HG03439 (cell line): ENCODE measurements at regions not wholly inside any gene's neighbourhood (a gene's known extent, or its start where the extent isn't known, plus 50 kb on each side); places are given as distances from the start of the nearest gene placed in this dataset.

Experiments
- ATAC-seq: cut with Tn5 transposase; IDR thresholded peaks from one replicate; pipeline ENCODE4 v1.9.1; 2021; ENCODE audit warnings: mild to moderate bottlenecking, moderate library complexity; ENCODE audit not compliant: unreplicated experiment

GRCh38 chr5:61887271-61887670 is 418.7 kb upstream of the KIF2A start:
- ATAC-seq: no peak

GRCh38 chr5:61894046-61894445 is 412.0 kb upstream of the KIF2A start:
- ATAC-seq: no peak

GRCh38 chr5:61896811-61897210 is 409.2 kb upstream of the KIF2A start:
- ATAC-seq: no peak

GRCh38 chr5:61897251-61897650 is 408.8 kb upstream of the KIF2A start:
- no peak for ATAC-seq

GRCh38 chr5:61901997-61902396 is 404.0 kb upstream of the KIF2A start:
- no peak for ATAC-seq

GRCh38 chr5:61904730-61905129 is 401.3 kb upstream of the KIF2A start:
- no peak for ATAC-seq

- no peak for ATAC-seq
These were observed 400.4 kb upstream of the KIF2A start for GRCh38 chr5:61905613-61906012.

GRCh38 chr5:61906820-61907219 is 399.2 kb upstream of the KIF2A start:
- ATAC-seq: no peak

- no peak for ATAC-seq
These were observed 398.0 kb upstream of the KIF2A start for GRCh38 chr5:61907995-61908394.

GRCh38 chr5:61910771-61911170 is 395.2 kb upstream of the KIF2A start:
- no peak for ATAC-seq

- ATAC-seq: no peak
These were observed 393.4 kb upstream of the KIF2A start for GRCh38 chr5:61912559-61912958.

- no peak for ATAC-seq
These were observed 390.4 kb upstream of the KIF2A start for GRCh38 chr5:61915646-61916045.

GRCh38 chr5:61916621-61917620 is 389.1 kb upstream of the KIF2A start:
- ATAC-seq: no peak

- ATAC-seq: no peak
These were observed 387.4 kb upstream of the KIF2A start for GRCh38 chr5:61918611-61919010.

- ATAC-seq: no peak
These were observed 386.1 kb upstream of the KIF2A start for GRCh38 chr5:61919920-61920319.

GRCh38 chr5:61924251-61924650 is 381.8 kb upstream of the KIF2A start:
- no peak for ATAC-seq

GRCh38 chr5:61926911-61927310 is 379.1 kb upstream of the KIF2A start:
- no peak for ATAC-seq

- ATAC-seq: no peak
These were observed 374.8 kb upstream of the KIF2A start for GRCh38 chr5:61931236-61931635.

- ATAC-seq: no peak
These were observed 372.0 kb upstream of the KIF2A start for GRCh38 chr5:61933787-61934626.

GRCh38 chr5:61941637-61942036 is 364.4 kb upstream of the KIF2A start:
- no peak for ATAC-seq

GRCh38 chr5:61942462-61943049 is 363.4 kb upstream of the KIF2A start:
- no peak for ATAC-seq
